Smooth muscle cell (in vitro differentiated cells): ENCODE measurements at regions not wholly inside any gene's neighbourhood (a gene's known extent, or its start where the extent isn't known, plus 50 kb on each side); places are given as distances from the start of the nearest gene placed in this dataset.

Experiments
- DNase-seq: peaks from one replicate; lab custom pipeline; 2025; ENCODE audit not compliant: unreplicated experiment; lab: John Stamatoyannopoulos, UW
- H2AFZ ChIP-seq: fragments of 200-600 bp; sonication (generic); 2 replicates; pipeline ENCODE4 v1.6.0; 2016; ENCODE audit warnings: antibody characterized with exemption, low read depth, mild to moderate bottlenecking
- H3F3A ChIP-seq: fragments of 200-600 bp; sonication (generic); 2 replicates; pipeline ENCODE4 v1.6.0; 2017; ENCODE audit warnings: antibody characterized with exemption, low read depth
- H3K27ac ChIP-seq: fragments of 200-600 bp; sonication (generic); 2 replicates; pipeline ENCODE4 v1.5.1; 2016; ENCODE audit warnings: low read depth, mild to moderate bottlenecking
- H3K27me3 ChIP-seq: fragments of 200-600 bp; sonication (generic); 2 replicates; pipeline ENCODE4 v1.6.1; 2016; ENCODE audit warnings: low read depth, mild to moderate bottlenecking
- H3K36me3 ChIP-seq: fragments of 200-600 bp; sonication (generic); 2 replicates; pipeline ENCODE4 v1.5.1; 2016; ENCODE audit warnings: low read depth
- H3K4me1 ChIP-seq: fragments of 200-600 bp; sonication (generic); 2 replicates; pipeline ENCODE4 v1.5.1; 2016; ENCODE audit warnings: low read depth
- H3K4me2 ChIP-seq: fragments of 200-600 bp; sonication (generic); 2 replicates; pipeline ENCODE4 v1.6.0; 2016; ENCODE audit warnings: mild to moderate bottlenecking
- H3K4me3 ChIP-seq: fragments of 200-600 bp; sonication (generic); 2 replicates; pipeline ENCODE4 v1.5.1; 2016; ENCODE audit warnings: mild to moderate bottlenecking
- H3K79me2 ChIP-seq: fragments of 200-600 bp; sonication (generic); 2 replicates; pipeline ENCODE4 v1.6.0; 2016; ENCODE audit warnings: low read depth, mild to moderate bottlenecking
- H3K9ac ChIP-seq: fragments of 200-600 bp; sonication (generic); 2 replicates; pipeline ENCODE4 v1.6.0; 2016; ENCODE audit warnings: low read depth
- H3K9me3 ChIP-seq: fragments of 200-600 bp; sonication (generic); replicated peaks from 2 replicates; pipeline ENCODE4 v1.5.1; 2016; ENCODE audit warnings: low read depth
- H4K20me1 ChIP-seq: fragments of 200-600 bp; sonication (generic); 2 replicates; pipeline ENCODE4 v1.6.0; 2016; ENCODE audit warnings: low read depth
- CTCF ChIP-seq: fragments of 200-600 bp; sonication (generic); IDR thresholded peaks from 2 replicates; pipeline ENCODE4 v1.5.1; 2017; ENCODE audit warnings: borderline replicate concordance, mild to moderate bottlenecking, antibody characterized with exemption; ENCODE audit not compliant: insufficient read depth, poor library complexity, severe bottlenecking
- WGBS: methylation state at CpG from one replicate; pipeline ENCODE4 v1.1.7; 2016; ENCODE audit warnings: low lambda C conversion rate; 5-methylcytosine and 5-hydroxymethylcytosine counted together

GRCh38 chr12:58586762-58587161 is 333.5 kb downstream of the LRIG3 start:
- H3K4me1 ChIP-seq: peaks cover 5% of the 10 kb centered on the region
- no peaks in the 10 kb centered on the region for H3K27me3 ChIP-seq
- H3F3A ChIP-seq: no peaks in the 10 kb centered on the region
- H3K36me3 ChIP-seq: no peaks in the 10 kb centered on the region
- H4K20me1 ChIP-seq: no peaks in the 10 kb centered on the region
- H2AFZ ChIP-seq: no peak overlapping the region
- no peaks in the 10 kb centered on the region for H3K79me2 ChIP-seq
- H3K4me2 ChIP-seq: no peak overlapping the region
- TF ChIP-seq CTCF: no peak
- no peaks in the 10 kb centered on the region for H3K9me3 ChIP-seq
- H3K4me3 ChIP-seq: no peak overlapping the region
- no peak overlapping the region for H3K27ac ChIP-seq
- WGBS: 51% methylated on average over 3 of the region's 3 CpGs
- H3K9ac ChIP-seq: no peak overlapping the region
- no peak for DNase-seq

DNA sequence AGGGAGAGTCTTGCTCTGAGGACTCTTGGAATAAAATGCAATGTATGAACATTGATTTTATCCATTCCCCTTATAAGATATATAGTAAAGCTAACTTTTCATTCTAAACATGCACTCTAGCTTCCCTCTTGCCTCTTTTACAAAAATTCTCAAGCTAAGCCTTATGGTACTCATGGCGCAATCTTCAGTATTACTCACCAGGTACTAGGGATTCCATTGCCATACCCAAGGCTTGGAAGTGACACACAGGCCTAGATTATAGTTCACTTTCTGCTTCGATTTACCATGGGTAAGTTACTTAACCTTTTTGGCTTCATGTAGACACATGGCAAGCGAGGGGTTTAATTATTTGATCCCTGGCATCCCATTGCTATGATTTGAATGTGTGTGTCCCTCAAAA is 331.5 kb downstream of the LRIG3 start:
- Histone ChIP-seq H3K9me3 (no peaks in the 10 kb centered on the region), H3K4me3 (no peak overlapping the region), H4K20me1 (no peaks in the 10 kb centered on the region), H3F3A (no peaks in the 10 kb centered on the region), H2AFZ (no peak overlapping the region), H3K79me2 (no peaks in the 10 kb centered on the region), H3K9ac (no peak overlapping the region), H3K4me2 (no peak overlapping the region), H3K4me1 (no peaks in the 10 kb centered on the region), H3K27ac (no peak overlapping the region), H3K27me3 (no peaks in the 10 kb centered on the region), H3K36me3 (no peaks in the 10 kb centered on the region)
- WGBS: 57% methylated on average over 3 of the region's 3 CpGs
- no peak for DNase-seq
- no peak for TF ChIP-seq CTCF

DNA sequence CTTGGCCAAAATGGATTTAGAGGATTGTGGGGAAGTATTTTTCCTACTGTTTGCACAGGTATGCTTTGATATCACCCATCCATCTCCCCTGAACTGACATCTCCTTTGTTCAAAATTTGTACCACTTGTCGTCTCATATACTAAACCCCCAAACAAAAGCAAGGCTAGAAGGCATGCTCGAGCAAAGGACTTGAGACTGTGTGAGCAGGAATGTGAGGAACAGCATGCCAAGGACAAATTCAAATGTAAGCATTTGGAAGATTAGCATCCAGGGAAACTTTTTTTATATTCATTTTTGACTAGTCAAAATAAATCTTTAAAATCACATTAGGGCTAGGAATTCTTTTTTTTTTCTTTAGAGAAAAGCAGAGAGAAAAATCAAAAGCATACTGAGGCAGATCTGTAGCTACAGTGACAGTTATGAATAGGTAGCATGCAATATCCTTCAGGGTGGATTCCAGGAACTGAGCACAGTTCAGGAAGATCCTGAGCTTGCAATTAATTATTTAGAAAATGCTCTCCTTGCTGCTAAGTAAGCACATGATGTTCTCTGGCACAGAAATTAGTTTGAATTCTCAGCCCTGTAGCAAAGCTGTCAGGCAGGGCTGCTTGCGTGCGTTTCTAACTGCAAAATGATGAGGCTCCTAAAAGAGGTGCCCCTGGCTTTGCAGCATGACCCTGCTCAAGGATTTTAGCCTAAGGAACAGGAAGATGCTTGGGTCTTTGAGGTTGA is 327.7 kb downstream of the LRIG3 start:
- Histone ChIP-seq H3K79me2 (no peaks in the 10 kb centered on the region), H4K20me1 (no peaks in the 10 kb centered on the region), H3K4me2 (no peak overlapping the region), H3K4me1 (no peaks in the 10 kb centered on the region), H3K27me3 (no peaks in the 10 kb centered on the region), H3K9ac (no peak overlapping the region), H2AFZ (no peak overlapping the region), H3F3A (no peaks in the 10 kb centered on the region), H3K27ac (no peak overlapping the region), H3K4me3 (no peak overlapping the region), H3K36me3 (no peaks in the 10 kb centered on the region), H3K9me3 (no peaks in the 10 kb centered on the region)
- no peak for DNase-seq
- no peak for TF ChIP-seq CTCF
- WGBS: 86% methylated on average over 4 of the region's 4 CpGs
